ENCODE measurements at regions not wholly inside any gene's neighbourhood (a gene's known extent, or its start where the extent isn't known, plus 50 kb on each side); places are given as distances from the start of the nearest gene placed in this dataset.

DNA sequence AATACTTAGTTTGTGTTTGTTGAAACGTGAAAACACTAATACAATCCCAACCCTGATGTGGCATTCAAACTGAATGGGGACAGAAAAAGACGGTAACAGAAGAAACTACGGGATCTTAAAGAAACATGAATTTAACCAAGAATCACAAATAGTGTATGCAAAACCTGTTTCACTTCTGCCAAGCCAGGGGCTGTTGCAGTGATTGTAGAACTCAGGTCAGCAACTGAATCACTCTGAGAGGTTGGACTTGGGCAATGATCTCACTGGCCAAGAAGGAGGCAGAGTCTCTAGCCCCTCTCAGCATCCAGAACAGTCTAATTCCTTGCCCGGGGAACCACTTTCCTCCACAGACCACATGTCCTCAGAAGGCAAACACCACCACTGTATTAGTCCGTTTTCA is 54.9 kb upstream of the CRIM1 start:
- TF ChIP-seq, protein P1, sequence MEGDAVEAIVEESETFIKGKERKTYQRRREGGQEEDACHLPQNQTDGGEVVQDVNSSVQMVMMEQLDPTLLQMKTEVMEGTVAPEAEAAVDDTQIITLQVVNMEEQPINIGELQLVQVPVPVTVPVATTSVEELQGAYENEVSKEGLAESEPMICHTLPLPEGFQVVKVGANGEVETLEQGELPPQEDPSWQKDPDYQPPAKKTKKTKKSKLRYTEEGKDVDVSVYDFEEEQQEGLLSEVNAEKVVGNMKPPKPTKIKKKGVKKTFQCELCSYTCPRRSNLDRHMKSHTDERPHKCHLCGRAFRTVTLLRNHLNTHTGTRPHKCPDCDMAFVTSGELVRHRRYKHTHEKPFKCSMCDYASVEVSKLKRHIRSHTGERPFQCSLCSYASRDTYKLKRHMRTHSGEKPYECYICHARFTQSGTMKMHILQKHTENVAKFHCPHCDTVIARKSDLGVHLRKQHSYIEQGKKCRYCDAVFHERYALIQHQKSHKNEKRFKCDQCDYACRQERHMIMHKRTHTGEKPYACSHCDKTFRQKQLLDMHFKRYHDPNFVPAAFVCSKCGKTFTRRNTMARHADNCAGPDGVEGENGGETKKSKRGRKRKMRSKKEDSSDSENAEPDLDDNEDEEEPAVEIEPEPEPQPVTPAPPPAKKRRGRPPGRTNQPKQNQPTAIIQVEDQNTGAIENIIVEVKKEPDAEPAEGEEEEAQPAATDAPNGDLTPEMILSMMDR (IDR thresholded peaks at IDR 0.05): no peak
- TF ChIP-seq POLR2A (IDR thresholded peaks at IDR 0.05): no peak
